ENCODE measurements at regions not wholly inside any gene's neighbourhood (a gene's known extent, or its start where the extent isn't known, plus 50 kb on each side); places are given as distances from the start of the nearest gene placed in this dataset.

- no peaks in the 10 kb centered on the region for H3K4me1 ChIP-seq (ENCODE audit: control insufficient read depth, insufficient read depth, low read depth, low read length)
- H3K4ac ChIP-seq (ENCODE audit: low read depth in 1 of 2, low read length in 2 of 2): no peak overlapping the region
Observed at GRCh38 chr12:88793096-88793495, 212.8 kb upstream of the KITLG start.

GRCh38 chr12:88790231-88790630 is 210.0 kb upstream of the KITLG start:
- WGBS: 41% methylated on average over 1 of the region's 1 CpG
- Histone ChIP-seq H3K4ac (ENCODE audit: low read depth in 1 of 2, low read length in 2 of 2) (no peak overlapping the region), H3K27ac (ENCODE audit: low read length, poor library complexity, severe bottlenecking) (no peak overlapping the region), H3K14ac (ENCODE audit: low read length in 2 of 2) (no peak overlapping the region), H2BK15ac (ENCODE audit: low read depth, poor library complexity, severe bottlenecking) (no peak overlapping the region), H3K4me3 (ENCODE audit: insufficient read depth in 1 of 2, low read depth in 1 of 2, low read length in 2 of 2) (no peak overlapping the region), H2AK5ac (ENCODE audit: low read length, severe bottlenecking) (no peak overlapping the region), H2BK5ac (ENCODE audit: low read depth, low read length, poor library complexity, severe bottlenecking) (no peak overlapping the region), H3K18ac (ENCODE audit: low read depth in 1 of 2, low read length in 2 of 2) (no peak overlapping the region), H3K9me3 (ENCODE audit: control insufficient read depth, low read length) (peaks cover 22% of the 10 kb centered on the region), H2AFZ (ENCODE audit: low read depth, low read length) (no peak overlapping the region), H4K8ac (ENCODE audit: low read length) (no peak overlapping the region), H2BK120ac (ENCODE audit: low read depth, low read length) (no peak overlapping the region), H3K36me3 (ENCODE audit: control insufficient read depth in 1 of 2, insufficient read depth in 2 of 2, low read depth in 1 of 2, low read length in 2 of 2) (no peaks in the 10 kb centered on the region), H3K4me1 (ENCODE audit: control insufficient read depth, insufficient read depth, low read depth, low read length) (no peaks in the 10 kb centered on the region), H3K79me1 (replicated peaks; ENCODE audit: low read length, poor library complexity, severe bottlenecking) (no peaks in the 10 kb centered on the region), H3K23ac (ENCODE audit: low read length in 2 of 2) (no peak overlapping the region), H3K9ac (ENCODE audit: low read length) (no peak overlapping the region), H3K27me3 (ENCODE audit: control insufficient read depth in 1 of 2, insufficient read depth in 1 of 2, low read length in 2 of 2) (no peaks in the 10 kb centered on the region), H2BK12ac (ENCODE audit: low read length in 2 of 2) (no peak overlapping the region), H3K4me2 (ENCODE audit: low read length, poor library complexity, severe bottlenecking) (no peak overlapping the region), H4K91ac (ENCODE audit: low read length) (no peak overlapping the region)
- DNase-seq: no peak

More at GRCh38 chr12:88793096-88793495, 212.8 kb upstream of the KITLG start:
- no peak for DNase-seq
- no peak overlapping the region for H2BK5ac ChIP-seq (ENCODE audit: low read depth, low read length, poor library complexity, severe bottlenecking)
- no peaks in the 10 kb centered on the region for H3K27me3 ChIP-seq (ENCODE audit: control insufficient read depth in 1 of 2, insufficient read depth in 1 of 2, low read length in 2 of 2)
- no peaks in the 10 kb centered on the region for H3K79me1 ChIP-seq (replicated peaks; ENCODE audit: low read length, poor library complexity, severe bottlenecking)
- H3K9ac ChIP-seq (ENCODE audit: low read length): no peak overlapping the region
- no peak overlapping the region for H2AK5ac ChIP-seq (ENCODE audit: low read length, severe bottlenecking)
- H4K91ac ChIP-seq (ENCODE audit: low read length): no peak overlapping the region
- no peak overlapping the region for H3K27ac ChIP-seq (ENCODE audit: low read length, poor library complexity, severe bottlenecking)
- H2BK120ac ChIP-seq (ENCODE audit: low read depth, low read length): no peak overlapping the region
- H4K8ac ChIP-seq (ENCODE audit: low read length): no peak overlapping the region
- H3K9me3 ChIP-seq (ENCODE audit: control insufficient read depth, low read length): peaks cover 22% of the 10 kb centered on the region
- H2AFZ ChIP-seq (ENCODE audit: low read depth, low read length): no peak overlapping the region
- H3K36me3 ChIP-seq (ENCODE audit: control insufficient read depth in 1 of 2, insufficient read depth in 2 of 2, low read depth in 1 of 2, low read length in 2 of 2): no peaks in the 10 kb centered on the region
- no peak overlapping the region for H3K23ac ChIP-seq (ENCODE audit: low read length in 2 of 2)
- no peak overlapping the region for H3K18ac ChIP-seq (ENCODE audit: low read depth in 1 of 2, low read length in 2 of 2)
- no peak overlapping the region for H3K4me3 ChIP-seq (ENCODE audit: insufficient read depth in 1 of 2, low read depth in 1 of 2, low read length in 2 of 2)
- H2BK15ac ChIP-seq (ENCODE audit: low read depth, poor library complexity, severe bottlenecking): no peak overlapping the region
- H3K14ac ChIP-seq (ENCODE audit: low read length in 2 of 2): peak overlapping the region in 1 of 2 experiments; percentile 28
- no peak overlapping the region for H2BK12ac ChIP-seq (ENCODE audit: low read length in 2 of 2)
- H3K4me2 ChIP-seq (ENCODE audit: low read length, poor library complexity, severe bottlenecking): no peak overlapping the region

GRCh38 chr12:88784166-88784565 is 203.9 kb upstream of the KITLG start:
- no peaks in the 10 kb centered on the region for H3K36me3 ChIP-seq (ENCODE audit: control insufficient read depth in 1 of 2, insufficient read depth in 2 of 2, low read depth in 1 of 2, low read length in 2 of 2)
- H3K14ac ChIP-seq (ENCODE audit: low read length in 2 of 2): no peak overlapping the region
- H3K27me3 ChIP-seq (ENCODE audit: control insufficient read depth in 1 of 2, insufficient read depth in 1 of 2, low read length in 2 of 2): no peaks in the 10 kb centered on the region
- WGBS: 60% methylated on average over 1 of the region's 1 CpG
- no peak for DNase-seq
- no peak overlapping the region for H3K23ac ChIP-seq (ENCODE audit: low read length in 2 of 2)
- H3K4me1 ChIP-seq (ENCODE audit: control insufficient read depth, insufficient read depth, low read depth, low read length): no peaks in the 10 kb centered on the region
- no peak overlapping the region for H4K91ac ChIP-seq (ENCODE audit: low read length)
- H3K4me2 ChIP-seq (ENCODE audit: low read length, poor library complexity, severe bottlenecking): no peak overlapping the region
- no peak overlapping the region for H2BK12ac ChIP-seq (ENCODE audit: low read length in 2 of 2)
- H2AK5ac ChIP-seq (ENCODE audit: low read length, severe bottlenecking): no peak overlapping the region
- H3K9ac ChIP-seq (ENCODE audit: low read length): no peak overlapping the region
- H3K18ac ChIP-seq (ENCODE audit: low read depth in 1 of 2, low read length in 2 of 2): no peak overlapping the region
- H2AFZ ChIP-seq (ENCODE audit: low read depth, low read length): no peak overlapping the region
- H2BK120ac ChIP-seq (ENCODE audit: low read depth, low read length): no peak overlapping the region
- H3K27ac ChIP-seq (ENCODE audit: low read length, poor library complexity, severe bottlenecking): no peak overlapping the region
- H2BK15ac ChIP-seq (ENCODE audit: low read depth, poor library complexity, severe bottlenecking): no peak overlapping the region
- no peak overlapping the region for H2BK5ac ChIP-seq (ENCODE audit: low read depth, low read length, poor library complexity, severe bottlenecking)
- no peaks in the 10 kb centered on the region for H3K9me3 ChIP-seq (ENCODE audit: control insufficient read depth, low read length)
- no peak overlapping the region for H3K4ac ChIP-seq (ENCODE audit: low read depth in 1 of 2, low read length in 2 of 2)
- H4K8ac ChIP-seq (ENCODE audit: low read length): no peak overlapping the region
- H3K79me1 ChIP-seq (replicated peaks; ENCODE audit: low read length, poor library complexity, severe bottlenecking): no peaks in the 10 kb centered on the region
- H3K4me3 ChIP-seq (ENCODE audit: insufficient read depth in 1 of 2, low read depth in 1 of 2, low read length in 2 of 2): no peak overlapping the region

DNA sequence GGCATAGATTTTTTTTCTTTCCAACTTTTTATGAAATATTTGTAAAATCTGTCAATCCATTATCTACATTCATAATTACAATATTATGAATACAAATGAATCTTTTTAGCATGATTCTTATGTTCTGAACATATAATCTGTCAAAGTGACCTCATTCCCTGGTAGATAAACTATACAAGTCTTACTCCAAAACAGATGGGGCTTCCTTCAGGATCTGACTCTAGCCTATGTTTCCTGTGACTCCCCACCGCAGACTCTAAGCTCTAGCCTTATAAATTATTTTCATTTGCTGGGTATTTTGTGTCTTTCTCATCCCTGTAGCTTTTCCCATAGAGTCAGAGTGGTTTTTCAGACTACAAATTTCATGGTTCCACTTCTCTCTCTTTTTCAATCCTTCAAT is 202.1 kb upstream of the KITLG start:
- no peak overlapping the region for H2BK120ac ChIP-seq (ENCODE audit: low read depth, low read length)
- no peak overlapping the region for H2BK15ac ChIP-seq (ENCODE audit: low read depth, poor library complexity, severe bottlenecking)
- no peaks in the 10 kb centered on the region for H3K4me1 ChIP-seq (ENCODE audit: control insufficient read depth, insufficient read depth, low read depth, low read length)
- H3K27me3 ChIP-seq (ENCODE audit: control insufficient read depth in 1 of 2, insufficient read depth in 1 of 2, low read length in 2 of 2): no peaks in the 10 kb centered on the region
- no peak overlapping the region for H2AFZ ChIP-seq (ENCODE audit: low read depth, low read length)
- DNase-seq: no peak
- no peak overlapping the region for H3K9ac ChIP-seq (ENCODE audit: low read length)
- no peak overlapping the region for H3K18ac ChIP-seq (ENCODE audit: low read depth in 1 of 2, low read length in 2 of 2)
- H3K23ac ChIP-seq (ENCODE audit: low read length in 2 of 2): no peak overlapping the region
- H3K79me1 ChIP-seq (replicated peaks; ENCODE audit: low read length, poor library complexity, severe bottlenecking): no peaks in the 10 kb centered on the region
- no peak overlapping the region for H3K14ac ChIP-seq (ENCODE audit: low read length in 2 of 2)
- no peak overlapping the region for H2BK5ac ChIP-seq (ENCODE audit: low read depth, low read length, poor library complexity, severe bottlenecking)
- H2BK12ac ChIP-seq (ENCODE audit: low read length in 2 of 2): no peak overlapping the region
- H4K8ac ChIP-seq (ENCODE audit: low read length): no peak overlapping the region
- WGBS: 57% methylated on average over 1 of the region's 1 CpG
- no peak overlapping the region for H3K4me3 ChIP-seq (ENCODE audit: insufficient read depth in 1 of 2, low read depth in 1 of 2, low read length in 2 of 2)
- no peaks in the 10 kb centered on the region for H3K36me3 ChIP-seq (ENCODE audit: control insufficient read depth in 1 of 2, insufficient read depth in 2 of 2, low read depth in 1 of 2, low read length in 2 of 2)
- no peak overlapping the region for H3K27ac ChIP-seq (ENCODE audit: low read length, poor library complexity, severe bottlenecking)
- no peak overlapping the region for H2AK5ac ChIP-seq (ENCODE audit: low read length, severe bottlenecking)
- H4K91ac ChIP-seq (ENCODE audit: low read length): no peak overlapping the region
- no peak overlapping the region for H3K4ac ChIP-seq (ENCODE audit: low read depth in 1 of 2, low read length in 2 of 2)
- no peak overlapping the region for H3K4me2 ChIP-seq (ENCODE audit: low read length, poor library complexity, severe bottlenecking)
- H3K9me3 ChIP-seq (ENCODE audit: control insufficient read depth, low read length): no peaks in the 10 kb centered on the region
